H9 (cell line): ENCODE measurements at regions not wholly inside any gene's neighbourhood (a gene's known extent, or its start where the extent isn't known, plus 50 kb on each side); places are given as distances from the start of the nearest gene placed in this dataset.

Experiments
- DNase-seq: peaks from one replicate; pipeline ENCODE4 v3.0.0-alpha.2; 2017
- H2AFZ ChIP-seq: one replicate; pipeline ENCODE4 v1.6.1; 2013; ENCODE audit warnings: mild to moderate bottlenecking, low read length, control low read depth, moderate library complexity
- H2AK5ac ChIP-seq: 2 replicates; pipeline ENCODE4 v1.6.1; 2013; ENCODE audit warnings: low read length, control low read depth, mixed read lengths; ENCODE audit not compliant: insufficient read length
- H2BK120ac ChIP-seq: one replicate; pipeline ENCODE4 v1.6.1; 2013; ENCODE audit warnings: low read depth, mild to moderate bottlenecking, low read length, control low read depth, inconsistent platforms; ENCODE audit not compliant: poor library complexity, severe bottlenecking
- H2BK12ac ChIP-seq: 2 replicates; pipeline ENCODE4 v1.6.1; 2013; ENCODE audit warnings: low read length, control low read depth, mixed read lengths, low read depth; ENCODE audit not compliant: insufficient read length
- H2BK15ac ChIP-seq: 2 replicates; pipeline ENCODE4 v1.6.1; 2013; ENCODE audit warnings: low read depth, low read length, control low read depth
- H2BK20ac ChIP-seq: one replicate; pipeline ENCODE4 v1.6.1; 2013; ENCODE audit warnings: low read depth, mild to moderate bottlenecking, low read length, control low read depth, inconsistent platforms; ENCODE audit not compliant: poor library complexity, severe bottlenecking
- H2BK5ac ChIP-seq: 2 replicates; pipeline ENCODE4 v1.6.1; 2013; ENCODE audit warnings: low read length, control low read depth, mixed read lengths; ENCODE audit not compliant: insufficient read length
- H3K14ac ChIP-seq: 2 replicates; pipeline ENCODE4 v1.6.1; 2013; ENCODE audit warnings: low read length, control low read depth; ENCODE audit not compliant: insufficient read depth
- H3K18ac ChIP-seq: 2 replicates; pipeline ENCODE4 v1.6.1; 2013; ENCODE audit warnings: low read depth, mild to moderate bottlenecking, mixed read lengths, low read length, control low read depth; ENCODE audit not compliant: insufficient read length
- H3K23ac ChIP-seq: 2 replicates; pipeline ENCODE4 v1.6.1; 2013; ENCODE audit warnings: low read length, control low read depth, mixed read lengths, low read depth; ENCODE audit not compliant: insufficient read length
- H3K23me2 ChIP-seq: 2 replicates; pipeline ENCODE4 v1.6.1; 2013; ENCODE audit warnings: low read depth, mild to moderate bottlenecking, mixed read lengths, low read length, control low read depth; ENCODE audit not compliant: insufficient read length, poor library complexity, severe bottlenecking
- H3K27ac ChIP-seq: 2 replicates; pipeline ENCODE4 v1.5.1; 2013; ENCODE audit warnings: low read length, control low read depth, mixed read lengths, low read depth; ENCODE audit not compliant: insufficient read length
- H3K27me3 ChIP-seq: 2 replicates; pipeline ENCODE4 v1.6.1; 2013; ENCODE audit warnings: low read length, control low read depth, inconsistent platforms; ENCODE audit not compliant: insufficient read depth
- H3K4ac ChIP-seq: 2 replicates; pipeline ENCODE4 v1.6.1; 2013; ENCODE audit warnings: low read depth, mild to moderate bottlenecking, control low read depth, inconsistent platforms, low read length, moderate library complexity
- H3K4me1 ChIP-seq: 2 replicates; pipeline ENCODE4 v1.6.1; 2013; ENCODE audit warnings: low read length, control low read depth, inconsistent platforms; ENCODE audit not compliant: insufficient read depth
- H3K4me2 ChIP-seq: 2 replicates; pipeline ENCODE4 v1.6.1; 2013; ENCODE audit warnings: low read length, control low read depth, mixed read lengths; ENCODE audit not compliant: insufficient read length, insufficient read depth
- H3K56ac ChIP-seq: 2 replicates; pipeline ENCODE4 v1.6.1; 2013; ENCODE audit warnings: low read depth, mild to moderate bottlenecking, mixed read lengths, low read length, control low read depth; ENCODE audit not compliant: insufficient read length
- H3K79me1 ChIP-seq: 2 replicates; pipeline ENCODE4 v1.6.1; 2013; ENCODE audit warnings: low read depth, mild to moderate bottlenecking, moderate library complexity, low read length, control low read depth, inconsistent platforms; ENCODE audit not compliant: insufficient read depth, poor library complexity, severe bottlenecking
- H3K79me2 ChIP-seq: 2 replicates; pipeline ENCODE4 v1.6.1; 2013; ENCODE audit warnings: low read length, control low read depth, inconsistent platforms; ENCODE audit not compliant: insufficient read depth
- H3K9ac ChIP-seq: 2 replicates; pipeline ENCODE4 v1.6.1; 2013; ENCODE audit warnings: low read length, control low read depth, mixed read lengths; ENCODE audit not compliant: insufficient read length; ENCODE audit errors: extremely low read depth
- H3K9me3 ChIP-seq: one replicate; pipeline ENCODE4 v1.6.1; 2013; ENCODE audit warnings: low read depth, low read length, inconsistent platforms; ENCODE audit not compliant: control insufficient read depth
- H3T11ph ChIP-seq: one replicate; pipeline ENCODE4 v1.6.1; 2013; ENCODE audit warnings: mild to moderate bottlenecking, low read length, control low read depth, inconsistent platforms
- H4K20me1 ChIP-seq: one replicate; pipeline ENCODE4 v1.6.1; 2013; ENCODE audit not compliant: control insufficient read depth, insufficient read length, insufficient read depth
- H4K5ac ChIP-seq: 2 replicates; pipeline ENCODE4 v1.6.1; 2013; ENCODE audit warnings: low read depth, mild to moderate bottlenecking, mixed read lengths, low read length, control low read depth; ENCODE audit not compliant: insufficient read length
- H4K8ac ChIP-seq: replicated peaks from 2 replicates; pipeline ENCODE4 v1.6.1; 2013; ENCODE audit warnings: low read length, control low read depth, mixed read lengths, low read depth; ENCODE audit not compliant: insufficient read length
- H4K91ac ChIP-seq: 2 replicates; pipeline ENCODE4 v1.6.1; 2013; ENCODE audit warnings: low read depth, mild to moderate bottlenecking, moderate library complexity, mixed read lengths, low read length, control low read depth; ENCODE audit not compliant: insufficient read length
- H3K27ac Mint-ChIP-seq, 3 experiments: 2 replicates in 2 of 3; 3 replicates in 1 of 3; pipeline ENCODE4 v1.8.0; 2020 to 2021; ENCODE audit warnings: mixed read lengths in 3 of 3, mild to moderate bottlenecking in 1 of 3, moderate library complexity in 1 of 3
- H3K27me3 Mint-ChIP-seq: 2 replicates; pipeline ENCODE4 v1.8.0; 2021; ENCODE audit warnings: low read depth, mild to moderate bottlenecking, moderate library complexity, mixed read lengths
- H3K36me3 Mint-ChIP-seq, 3 experiments: 2 replicates in 2 of 3; 3 replicates in 1 of 3; pipeline ENCODE4 v1.8.0; 2020 to 2021; ENCODE audit warnings: low read depth in 3 of 3, mixed read lengths in 3 of 3; ENCODE audit not compliant: insufficient read depth in 1 of 3
- H3K4me1 Mint-ChIP-seq, 2 experiments: 2 replicates each; pipeline ENCODE4 v1.8.0; 2020; ENCODE audit warnings: mixed read lengths in 2 of 2
- H3K4me3 Mint-ChIP-seq, 2 experiments: 2 replicates in 1 of 2; 3 replicates in 1 of 2; pipeline ENCODE4 v1.8.0; 2020 to 2021; ENCODE audit warnings: mild to moderate bottlenecking in 2 of 2, mixed read lengths in 2 of 2, moderate library complexity in 1 of 2
- H3K9me3 Mint-ChIP-seq, 2 experiments: 2 replicates in 1 of 2; 3 replicates in 1 of 2; pipeline ENCODE4 v1.8.0; 2020; ENCODE audit warnings: mild to moderate bottlenecking in 2 of 2, mixed read lengths in 2 of 2, moderate library complexity in 1 of 2
- WGBS: extraction: QIAGEN DNeasy Blood & Tissue Kit; methylation state at CpG from one replicate; pipeline ENCODE4 v1.1.7; 2013; ENCODE audit warnings: missing lambda C conversion rate, low lambda C conversion rate, mixed read lengths; ENCODE audit not compliant: insufficient read length; ENCODE audit errors: extremely low coverage; 5-methylcytosine and 5-hydroxymethylcytosine counted together
- TF ChIP-seq, protein P1 (sequence below): fragments of 200-600 bp; sonication (generic); conservative IDR thresholded peaks from 3 replicates; pipeline ENCODE4 v1.8.0; 2021; ENCODE audit warnings: antibody characterized with exemption, mild to moderate bottlenecking

DNA sequence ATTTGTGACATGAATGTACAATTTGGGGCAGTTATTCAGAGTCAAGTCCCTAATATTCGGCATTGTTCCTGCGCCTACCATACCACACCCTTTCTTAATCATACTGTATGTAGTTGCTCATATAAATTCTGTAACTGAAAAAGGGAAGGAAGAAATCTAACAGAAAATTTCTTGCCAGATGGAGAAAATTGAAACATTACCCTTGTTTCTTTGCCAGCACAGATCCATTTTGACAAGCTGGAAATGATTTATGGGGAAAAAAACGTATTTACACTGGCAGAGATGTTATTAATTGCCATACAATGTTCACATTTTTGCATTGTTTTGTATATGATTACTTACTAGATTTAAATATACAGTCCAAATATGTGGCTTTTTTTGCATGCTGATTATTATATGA lies 363.8 kb upstream of the PKN2 start:
- no peak overlapping the region for H2BK12ac ChIP-seq
- no peaks in the 10 kb centered on the region for H3K79me2 ChIP-seq
- H3K56ac ChIP-seq: no peak overlapping the region
- no peaks in the 10 kb centered on the region for H3K4me1 ChIP-seq
- H3K9me3 ChIP-seq: no peaks in the 10 kb centered on the region
- no CpG with 5 or more reads among the region's 3 CpGs for WGBS
- H3K4ac ChIP-seq: no peak overlapping the region
- DNase-seq: no peak
- Mint-ChIP-seq H3K27me3 (no peaks in the 10 kb centered on the region), H3K36me3 (no peaks in the 10 kb centered on the region), H3K4me3 (no peak overlapping the region), H3K9me3 (no peaks in the 10 kb centered on the region), H3K27ac (no peak overlapping the region), H3K4me1 (no peaks in the 10 kb centered on the region)
- H2BK5ac ChIP-seq: no peak overlapping the region
- H3K4me2 ChIP-seq: no peak overlapping the region
- H4K20me1 ChIP-seq: no peaks in the 10 kb centered on the region
- no peak overlapping the region for H2BK120ac ChIP-seq
- no peak overlapping the region for H2AK5ac ChIP-seq
- no peak overlapping the region for H4K5ac ChIP-seq
- no peak overlapping the region for H2AFZ ChIP-seq
- no peaks in the 10 kb centered on the region for H3K79me1 ChIP-seq
- no peak overlapping the region for H3K18ac ChIP-seq
- no peak overlapping the region for H3T11ph ChIP-seq
- no peak overlapping the region for H4K91ac ChIP-seq
- H3K14ac ChIP-seq: no peak overlapping the region
- TF ChIP-seq, protein P1, sequence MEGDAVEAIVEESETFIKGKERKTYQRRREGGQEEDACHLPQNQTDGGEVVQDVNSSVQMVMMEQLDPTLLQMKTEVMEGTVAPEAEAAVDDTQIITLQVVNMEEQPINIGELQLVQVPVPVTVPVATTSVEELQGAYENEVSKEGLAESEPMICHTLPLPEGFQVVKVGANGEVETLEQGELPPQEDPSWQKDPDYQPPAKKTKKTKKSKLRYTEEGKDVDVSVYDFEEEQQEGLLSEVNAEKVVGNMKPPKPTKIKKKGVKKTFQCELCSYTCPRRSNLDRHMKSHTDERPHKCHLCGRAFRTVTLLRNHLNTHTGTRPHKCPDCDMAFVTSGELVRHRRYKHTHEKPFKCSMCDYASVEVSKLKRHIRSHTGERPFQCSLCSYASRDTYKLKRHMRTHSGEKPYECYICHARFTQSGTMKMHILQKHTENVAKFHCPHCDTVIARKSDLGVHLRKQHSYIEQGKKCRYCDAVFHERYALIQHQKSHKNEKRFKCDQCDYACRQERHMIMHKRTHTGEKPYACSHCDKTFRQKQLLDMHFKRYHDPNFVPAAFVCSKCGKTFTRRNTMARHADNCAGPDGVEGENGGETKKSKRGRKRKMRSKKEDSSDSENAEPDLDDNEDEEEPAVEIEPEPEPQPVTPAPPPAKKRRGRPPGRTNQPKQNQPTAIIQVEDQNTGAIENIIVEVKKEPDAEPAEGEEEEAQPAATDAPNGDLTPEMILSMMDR: no peak
- no peak overlapping the region for H4K8ac ChIP-seq
- H3K23me2 ChIP-seq: no peaks in the 10 kb centered on the region
- H3K27ac ChIP-seq: no peak overlapping the region
- no peak overlapping the region for H3K9ac ChIP-seq
- H2BK20ac ChIP-seq: no peak overlapping the region
- no peak overlapping the region for H2BK15ac ChIP-seq
- H3K23ac ChIP-seq: no peak overlapping the region
- H3K27me3 ChIP-seq: no peaks in the 10 kb centered on the region
